CD14-positive monocyte (primary cell): ENCODE measurements at regions not wholly inside any gene's neighbourhood (a gene's known extent, or its start where the extent isn't known, plus 50 kb on each side); places are given as distances from the start of the nearest gene placed in this dataset.

Experiments
- DNase-seq, 3 donors: peaks; one replicate each; pipeline ENCODE4 v3.0.0-alpha.2; 2011 to 2022
- H2AFZ ChIP-seq: 2 replicates; pipeline ENCODE4 v1.6.0; 2012; ENCODE audit warnings: mild to moderate bottlenecking, low read depth, low read length, inconsistent platforms; ENCODE audit not compliant: insufficient read depth, poor library complexity, severe bottlenecking
- H3K27ac ChIP-seq, 2 donors: 1 replicate in 1 of 2; 2 replicates in 1 of 2; pipeline ENCODE4 v1.5.1; 2012 to 2013; ENCODE audit warnings: low read length in 2 of 2, control low read depth in 1 of 2, inconsistent platforms in 1 of 2, low read depth in 1 of 2, mild to moderate bottlenecking in 1 of 2
- H3K27me3 ChIP-seq, 2 donors: one replicate each; pipeline versions ENCODE4 v1.6.0 to v1.6.1; 2011 to 2013; ENCODE audit warnings: low read length in 2 of 2; ENCODE audit not compliant: control insufficient read depth in 2 of 2, insufficient read depth in 2 of 2
- H3K36me3 ChIP-seq, 2 donors: replicated peaks in 1 of 2; 1 replicate in 1 of 2; 2 replicates in 1 of 2; pipeline versions ENCODE4 v1.5.1 to v1.6.1; 2012 to 2013; ENCODE audit warnings: low read length in 2 of 2, control low read depth in 1 of 2, inconsistent platforms in 1 of 2, mild to moderate bottlenecking in 1 of 2; ENCODE audit not compliant: insufficient read depth in 2 of 2, control insufficient read depth in 1 of 2
- H3K4me1 ChIP-seq, 2 donors: 1 replicate in 1 of 2; 2 replicates in 1 of 2; pipeline versions ENCODE4 v1.5.1 to v1.6.1; 2012 to 2013; ENCODE audit warnings: low read length in 2 of 2, control low read depth in 1 of 2, inconsistent platforms in 1 of 2, mild to moderate bottlenecking in 1 of 2, moderate library complexity in 1 of 2; ENCODE audit not compliant: insufficient read depth in 2 of 2, control insufficient read depth in 1 of 2
- H3K4me2 ChIP-seq: replicated peaks from 2 replicates; pipeline ENCODE3; 2012; ENCODE audit warnings: low read length, moderate library complexity, mild to moderate bottlenecking; ENCODE audit not compliant: poor library complexity, severe bottlenecking; ENCODE audit errors: extremely low read depth
- H3K4me3 ChIP-seq, 3 experiments: fragments of 200-600 bp in 1 of 3; sonication (generic) in 1 of 3; replicated peaks in 1 of 3; 1 replicate in 2 of 3; 2 replicates in 1 of 3; pipeline ENCODE4 v1.5.1; 2011 to 2013; ENCODE audit warnings: low read length in 3 of 3, mild to moderate bottlenecking in 3 of 3, control low read depth in 2 of 3, low read depth in 2 of 3, inconsistent platforms in 1 of 3, moderate library complexity in 1 of 3
- H3K79me2 ChIP-seq: 2 replicates; pipeline ENCODE4 v1.6.0; 2012; ENCODE audit warnings: mild to moderate bottlenecking, control low read depth, inconsistent platforms, low read length, moderate library complexity; ENCODE audit not compliant: insufficient read depth
- H3K9ac ChIP-seq: 2 replicates; pipeline ENCODE4 v1.6.0; 2017; ENCODE audit warnings: low read length, mild to moderate bottlenecking; ENCODE audit not compliant: insufficient read depth, poor library complexity, severe bottlenecking
- H3K9me3 ChIP-seq, 2 donors: replicated peaks in 1 of 2; 1 replicate in 1 of 2; 2 replicates in 1 of 2; pipeline versions ENCODE4 v1.5.1 to v1.6.1; 2012 to 2013; ENCODE audit warnings: low read length in 2 of 2, control low read depth in 1 of 2; ENCODE audit not compliant: control insufficient read depth in 1 of 2, insufficient read depth in 1 of 2
- H4K20me1 ChIP-seq: 2 replicates; pipeline ENCODE4 v1.6.0; 2012; ENCODE audit warnings: mild to moderate bottlenecking, low read length, control low read depth, moderate library complexity; ENCODE audit not compliant: insufficient read depth
- H3K27ac Mint-ChIP-seq, 7 donors: one replicate each; pipeline ENCODE4 v1.8.0; 2020; ENCODE audit warnings: mild to moderate bottlenecking in 7 of 7, mixed read lengths in 7 of 7, moderate library complexity in 6 of 7, inconsistent platforms in 2 of 7
- H3K27me3 Mint-ChIP-seq, 3 donors: one replicate each; pipeline ENCODE4 v1.8.0; 2021 to 2022; ENCODE audit warnings: low read depth in 3 of 3, mild to moderate bottlenecking in 3 of 3, mixed read lengths in 3 of 3, moderate library complexity in 3 of 3, inconsistent platforms in 1 of 3
- H3K36me3 Mint-ChIP-seq, 2 donors: one replicate each; pipeline ENCODE4 v1.8.0; 2020; ENCODE audit warnings: mixed read lengths in 2 of 2, inconsistent platforms in 1 of 2, mild to moderate bottlenecking in 1 of 2
- H3K4me1 Mint-ChIP-seq: one replicate; pipeline ENCODE4 v1.8.0; 2020; ENCODE audit warnings: mild to moderate bottlenecking, mixed read lengths
- H3K4me3 Mint-ChIP-seq, 2 donors: one replicate each; pipeline ENCODE4 v1.8.0; 2020; ENCODE audit warnings: mild to moderate bottlenecking in 2 of 2, mixed read lengths in 2 of 2, moderate library complexity in 1 of 2
- H3K9me3 Mint-ChIP-seq, 7 donors: one replicate each; pipeline ENCODE4 v1.8.0; 2020 to 2022; ENCODE audit warnings: mixed read lengths in 7 of 7, mild to moderate bottlenecking in 6 of 7, moderate library complexity in 6 of 7, inconsistent platforms in 2 of 7
- WGBS: methylation state at CpG from one replicate; pipeline ENCODE4 v1.1.5; 2013; ENCODE audit warnings: missing lambda C conversion rate; ENCODE audit not compliant: insufficient coverage; 5-methylcytosine and 5-hydroxymethylcytosine counted together
- intact Hi-C, 2 donors: fragments of 100-400 bp; cut with micrococcal nuclease; formaldehyde crosslinking; loops; one replicate each; pipeline versions ENCODE4 v1.15.0 to v1.15.1; 2023
- TF ChIP-seq, protein P1 (sequence below): fragments of 200-600 bp; IDR thresholded peaks from one replicate; pipeline ENCODE4 v1.8.0; 2022; ENCODE audit warnings: antibody characterized with exemption, mild to moderate bottlenecking

DNA sequence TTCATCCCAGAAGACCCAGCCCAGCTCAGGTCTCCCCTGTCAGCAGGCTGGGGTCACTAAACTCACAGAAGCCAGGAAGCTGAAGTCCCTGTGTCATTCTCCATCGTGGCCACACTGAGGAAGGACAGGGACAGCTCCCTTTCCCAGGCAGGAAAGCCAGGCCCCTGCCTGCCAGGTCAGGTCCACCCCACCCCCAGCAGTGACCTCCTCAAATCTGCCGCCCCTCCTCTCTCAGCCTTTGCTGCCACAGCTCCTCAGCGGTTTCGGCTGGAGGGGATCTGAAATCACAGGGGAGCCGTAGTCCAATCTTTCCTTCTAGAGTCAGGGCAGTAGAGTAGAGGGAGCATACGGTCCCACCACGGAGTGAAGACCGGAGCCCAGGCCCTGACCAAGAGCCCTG is 150.9 kb upstream of the UNC5B start:
- Mint-ChIP-seq H3K9me3 (no peaks in the 10 kb centered on the region), H3K4me3 (no peak overlapping the region), H3K27ac (no peak overlapping the region), H3K27me3 (peaks cover 0 to 3% (median 2%) of the 10 kb centered on the region in 3 donors), H3K36me3 (no peaks in the 10 kb centered on the region), H3K4me1 (peaks cover 6% of the 10 kb centered on the region)
- H3K36me3 ChIP-seq = no peaks in the 10 kb centered on the region
- H3K4me3 ChIP-seq = no peak overlapping the region
- WGBS = 81% methylated on average over 5 of the region's 8 CpGs
- no peak overlapping the region for H3K27ac ChIP-seq
- no peak overlapping the region for H3K4me2 ChIP-seq
- no peak overlapping the region for H2AFZ ChIP-seq
- H3K9me3 ChIP-seq = no peaks in the 10 kb centered on the region
- H4K20me1 ChIP-seq = no peaks in the 10 kb centered on the region
- H3K27me3 ChIP-seq = no peaks in the 10 kb centered on the region
- intact Hi-C loops = no loop called here
- TF ChIP-seq, protein P1, sequence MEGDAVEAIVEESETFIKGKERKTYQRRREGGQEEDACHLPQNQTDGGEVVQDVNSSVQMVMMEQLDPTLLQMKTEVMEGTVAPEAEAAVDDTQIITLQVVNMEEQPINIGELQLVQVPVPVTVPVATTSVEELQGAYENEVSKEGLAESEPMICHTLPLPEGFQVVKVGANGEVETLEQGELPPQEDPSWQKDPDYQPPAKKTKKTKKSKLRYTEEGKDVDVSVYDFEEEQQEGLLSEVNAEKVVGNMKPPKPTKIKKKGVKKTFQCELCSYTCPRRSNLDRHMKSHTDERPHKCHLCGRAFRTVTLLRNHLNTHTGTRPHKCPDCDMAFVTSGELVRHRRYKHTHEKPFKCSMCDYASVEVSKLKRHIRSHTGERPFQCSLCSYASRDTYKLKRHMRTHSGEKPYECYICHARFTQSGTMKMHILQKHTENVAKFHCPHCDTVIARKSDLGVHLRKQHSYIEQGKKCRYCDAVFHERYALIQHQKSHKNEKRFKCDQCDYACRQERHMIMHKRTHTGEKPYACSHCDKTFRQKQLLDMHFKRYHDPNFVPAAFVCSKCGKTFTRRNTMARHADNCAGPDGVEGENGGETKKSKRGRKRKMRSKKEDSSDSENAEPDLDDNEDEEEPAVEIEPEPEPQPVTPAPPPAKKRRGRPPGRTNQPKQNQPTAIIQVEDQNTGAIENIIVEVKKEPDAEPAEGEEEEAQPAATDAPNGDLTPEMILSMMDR = no peak
- no peak for DNase-seq
- no peaks in the 10 kb centered on the region for H3K79me2 ChIP-seq
- no peak overlapping the region for H3K9ac ChIP-seq
- no peaks in the 10 kb centered on the region for H3K4me1 ChIP-seq

DNA sequence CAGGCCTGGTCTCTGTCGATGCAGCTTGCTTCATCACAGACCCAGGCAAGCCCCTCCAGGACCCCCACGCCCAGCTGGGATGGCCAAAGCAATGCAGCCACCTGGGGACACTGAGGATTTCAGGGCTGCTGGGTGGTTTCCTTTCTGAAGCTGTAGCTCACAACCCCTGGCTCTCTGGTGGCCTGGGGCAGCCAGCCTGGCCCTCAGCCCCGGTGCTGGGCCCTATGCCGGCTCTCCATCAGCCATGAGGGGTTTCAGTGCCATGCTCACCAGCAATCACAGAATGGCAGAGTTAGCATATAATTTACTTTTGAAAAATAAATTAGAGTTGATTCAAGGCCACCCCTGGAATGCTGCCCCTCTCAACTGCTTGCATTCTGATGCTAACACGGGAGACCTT is 150.2 kb upstream of the UNC5B start:
- H3K9ac ChIP-seq = no peak overlapping the region
- H3K27ac Mint-ChIP-seq = no peak overlapping the region
- H3K4me1 Mint-ChIP-seq = peaks cover 9% of the 10 kb centered on the region
- no peaks in the 10 kb centered on the region for H3K36me3 ChIP-seq
- no peak overlapping the region for H3K4me2 ChIP-seq
- intact Hi-C loops = no loop called here
- no peaks in the 10 kb centered on the region for H3K9me3 ChIP-seq
- H4K20me1 ChIP-seq = no peaks in the 10 kb centered on the region
- TF ChIP-seq, protein P1 = no peak
- H3K4me3 Mint-ChIP-seq = no peak overlapping the region
- H3K36me3 Mint-ChIP-seq = no peaks in the 10 kb centered on the region
- no peaks in the 10 kb centered on the region for H3K27me3 ChIP-seq
- H3K27ac ChIP-seq = no peak overlapping the region
- no peak overlapping the region for H3K4me3 ChIP-seq
- H3K4me1 ChIP-seq = no peaks in the 10 kb centered on the region
- no peak for DNase-seq
- H3K27me3 Mint-ChIP-seq = peaks cover 0 to 3% (median 2%) of the 10 kb centered on the region in 3 donors
- H3K79me2 ChIP-seq = no peaks in the 10 kb centered on the region
- H2AFZ ChIP-seq = no peak overlapping the region
- 95% methylated on average over 5 of the region's 5 CpGs for WGBS
- H3K9me3 Mint-ChIP-seq = no peaks in the 10 kb centered on the region
